ENCODE measurements at regions not wholly inside any gene's neighbourhood (a gene's known extent, or its start where the extent isn't known, plus 50 kb on each side); places are given as distances from the start of the nearest gene placed in this dataset.

GRCh38 chr7:54037873-54038272 is 504.3 kb upstream of the VSTM2A start:
- Histone ChIP-seq H3K36me3 (ENCODE audit: low read depth) (no peaks in the 10 kb centered on the region), H3K27me3 (ENCODE audit: insufficient read depth, low read depth) (no peaks in the 10 kb centered on the region), H3F3A (ENCODE audit: insufficient read depth, low read depth) (no peaks in the 10 kb centered on the region), H2AFZ (no peak overlapping the region), H3K9me2 (ENCODE audit: insufficient read depth) (peaks cover 10% of the 10 kb centered on the region; the same call in 1 of the 2 replicates), H3K4me3 (no peak overlapping the region), H3K79me2 (ENCODE audit: low read depth) (no peaks in the 10 kb centered on the region), H3K4me1 (replicated peaks; ENCODE audit: insufficient read depth) (no peaks in the 10 kb centered on the region), H3K4me2 (no peak overlapping the region), H4K20me1 (ENCODE audit: insufficient read depth) (no peaks in the 10 kb centered on the region), H3K9me3 (ENCODE audit: insufficient read depth, low read depth) (peaks cover 3% of the 10 kb centered on the region; the same call in 1 of the 2 replicates), H3K27ac (no peak overlapping the region)
- POLR2A ChIA-PET (ENCODE audit: unreplicated experiment), result no interaction called here
- no peak for DNase-seq
- no TSS peak for BruUV-seq (replicated peaks)
- TF ChIP-seq EZH2 (IDR thresholded peaks at IDR 0.05; ENCODE audit: low read depth), result no peak
- TF ChIP-seq, protein P1, sequence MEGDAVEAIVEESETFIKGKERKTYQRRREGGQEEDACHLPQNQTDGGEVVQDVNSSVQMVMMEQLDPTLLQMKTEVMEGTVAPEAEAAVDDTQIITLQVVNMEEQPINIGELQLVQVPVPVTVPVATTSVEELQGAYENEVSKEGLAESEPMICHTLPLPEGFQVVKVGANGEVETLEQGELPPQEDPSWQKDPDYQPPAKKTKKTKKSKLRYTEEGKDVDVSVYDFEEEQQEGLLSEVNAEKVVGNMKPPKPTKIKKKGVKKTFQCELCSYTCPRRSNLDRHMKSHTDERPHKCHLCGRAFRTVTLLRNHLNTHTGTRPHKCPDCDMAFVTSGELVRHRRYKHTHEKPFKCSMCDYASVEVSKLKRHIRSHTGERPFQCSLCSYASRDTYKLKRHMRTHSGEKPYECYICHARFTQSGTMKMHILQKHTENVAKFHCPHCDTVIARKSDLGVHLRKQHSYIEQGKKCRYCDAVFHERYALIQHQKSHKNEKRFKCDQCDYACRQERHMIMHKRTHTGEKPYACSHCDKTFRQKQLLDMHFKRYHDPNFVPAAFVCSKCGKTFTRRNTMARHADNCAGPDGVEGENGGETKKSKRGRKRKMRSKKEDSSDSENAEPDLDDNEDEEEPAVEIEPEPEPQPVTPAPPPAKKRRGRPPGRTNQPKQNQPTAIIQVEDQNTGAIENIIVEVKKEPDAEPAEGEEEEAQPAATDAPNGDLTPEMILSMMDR (conservative IDR thresholded peaks at IDR 0.05), result no peak
- intact Hi-C loops (cut with micrococcal nuclease; ENCODE audit: unreplicated experiment), result no loop called here
- CTCF ChIA-PET, result no interaction called here

DNA sequence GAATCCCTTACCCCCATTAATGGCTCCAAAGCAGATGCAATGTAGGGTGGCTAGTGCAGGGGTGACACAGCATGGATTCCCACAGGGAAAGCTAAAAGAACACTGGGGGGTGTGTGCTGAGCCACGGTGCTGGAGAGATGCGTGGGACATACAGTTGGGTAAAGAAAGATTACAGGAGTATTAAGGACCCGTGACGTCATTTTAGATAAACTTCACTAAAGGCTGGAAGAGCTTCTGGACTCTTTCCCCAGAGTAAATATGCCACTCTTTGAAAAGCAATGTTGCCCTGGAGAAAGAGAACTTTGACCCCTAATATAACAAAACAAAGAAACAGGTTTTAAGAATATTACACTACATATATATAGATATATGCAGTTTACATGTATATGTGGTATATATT is 481.5 kb upstream of the VSTM2A start:
- Histone ChIP-seq H3K9me2 (ENCODE audit: insufficient read depth) (no peaks in the 10 kb centered on the region; the same call in 1 of the 2 replicates), H3F3A (ENCODE audit: insufficient read depth, low read depth) (no peaks in the 10 kb centered on the region), H3K27me3 (ENCODE audit: insufficient read depth, low read depth) (no peaks in the 10 kb centered on the region), H4K20me1 (ENCODE audit: insufficient read depth) (peaks cover 4% of the 10 kb centered on the region; the same call in 1 of the 2 replicates), H3K79me2 (ENCODE audit: low read depth) (no peaks in the 10 kb centered on the region), H3K4me3 (no peak overlapping the region), H3K27ac (no peak overlapping the region), H3K4me2 (no peak overlapping the region), H3K4me1 (replicated peaks; ENCODE audit: insufficient read depth) (no peaks in the 10 kb centered on the region), H3K36me3 (ENCODE audit: low read depth) (no peaks in the 10 kb centered on the region), H2AFZ (no peak overlapping the region), H3K9me3 (ENCODE audit: insufficient read depth, low read depth) (no peaks in the 10 kb centered on the region)
- BruUV-seq (replicated peaks), result no TSS peak
- TF ChIP-seq, protein P1 (conservative IDR thresholded peaks at IDR 0.05), result no peak
- no peak for TF ChIP-seq EZH2 (IDR thresholded peaks at IDR 0.05; ENCODE audit: low read depth)
- ChIA-PET CTCF (no interaction called here), POLR2A (ENCODE audit: unreplicated experiment) (no interaction called here)
- DNase-seq, result no peak
- intact Hi-C loops (cut with micrococcal nuclease; ENCODE audit: unreplicated experiment), result no loop called here

DNA sequence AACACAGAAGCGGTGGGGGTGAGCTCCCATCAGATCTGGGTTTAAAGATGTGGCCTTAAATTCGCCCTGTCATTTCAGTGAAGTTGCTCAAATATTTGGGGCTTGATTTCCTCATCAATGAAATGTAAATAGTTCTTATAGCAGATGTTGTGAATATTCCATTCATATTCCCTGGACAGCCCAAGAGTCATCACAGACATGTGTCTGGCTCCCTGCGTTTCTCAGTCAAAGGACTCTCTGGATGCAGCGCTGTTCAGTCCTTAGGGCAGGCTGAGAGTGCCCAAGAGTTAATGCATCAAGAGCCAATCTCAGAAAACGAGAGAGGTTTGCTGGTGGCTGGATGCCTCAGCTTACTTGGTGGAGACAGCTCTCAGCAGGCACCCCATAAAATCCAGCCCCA is 475.5 kb upstream of the VSTM2A start:
- ChIA-PET CTCF (no interaction called here), POLR2A (ENCODE audit: unreplicated experiment) (no interaction called here)
- H3K36me3 ChIP-seq (ENCODE audit: low read depth), result no peaks in the 10 kb centered on the region
- no peaks in the 10 kb centered on the region for H3K4me1 ChIP-seq (replicated peaks; ENCODE audit: insufficient read depth)
- no peaks in the 10 kb centered on the region for H3F3A ChIP-seq (ENCODE audit: insufficient read depth, low read depth)
- H3K27ac ChIP-seq, result no peak overlapping the region
- intact Hi-C loops (cut with micrococcal nuclease; ENCODE audit: unreplicated experiment), result no loop called here
- no TSS peak for BruUV-seq (replicated peaks)
- H3K9me2 ChIP-seq (ENCODE audit: insufficient read depth), result no peaks in the 10 kb centered on the region; the same call in 1 of the 2 replicates
- DNase-seq, result no peak
- peaks cover 4% of the 10 kb centered on the region; the same call in 1 of the 2 replicates for H4K20me1 ChIP-seq (ENCODE audit: insufficient read depth)
- no peaks in the 10 kb centered on the region for H3K9me3 ChIP-seq (ENCODE audit: insufficient read depth, low read depth)
- no peak overlapping the region for H3K4me3 ChIP-seq
- 0 out of 2 replicates have a peak, but pooled peaks cover 4% of the 10 kb centered on the region for H3K27me3 ChIP-seq (ENCODE audit: insufficient read depth, low read depth)
- no peak overlapping the region for H2AFZ ChIP-seq
- TF ChIP-seq, protein P1 (conservative IDR thresholded peaks at IDR 0.05), result no peak
- TF ChIP-seq EZH2 (IDR thresholded peaks at IDR 0.05; ENCODE audit: low read depth), result no peak
- no peaks in the 10 kb centered on the region for H3K79me2 ChIP-seq (ENCODE audit: low read depth)
- H3K4me2 ChIP-seq, result no peak overlapping the region
